ENCODE measurements at regions not wholly inside any gene's neighbourhood (a gene's known extent, or its start where the extent isn't known, plus 50 kb on each side); places are given as distances from the start of the nearest gene placed in this dataset.

DNA sequence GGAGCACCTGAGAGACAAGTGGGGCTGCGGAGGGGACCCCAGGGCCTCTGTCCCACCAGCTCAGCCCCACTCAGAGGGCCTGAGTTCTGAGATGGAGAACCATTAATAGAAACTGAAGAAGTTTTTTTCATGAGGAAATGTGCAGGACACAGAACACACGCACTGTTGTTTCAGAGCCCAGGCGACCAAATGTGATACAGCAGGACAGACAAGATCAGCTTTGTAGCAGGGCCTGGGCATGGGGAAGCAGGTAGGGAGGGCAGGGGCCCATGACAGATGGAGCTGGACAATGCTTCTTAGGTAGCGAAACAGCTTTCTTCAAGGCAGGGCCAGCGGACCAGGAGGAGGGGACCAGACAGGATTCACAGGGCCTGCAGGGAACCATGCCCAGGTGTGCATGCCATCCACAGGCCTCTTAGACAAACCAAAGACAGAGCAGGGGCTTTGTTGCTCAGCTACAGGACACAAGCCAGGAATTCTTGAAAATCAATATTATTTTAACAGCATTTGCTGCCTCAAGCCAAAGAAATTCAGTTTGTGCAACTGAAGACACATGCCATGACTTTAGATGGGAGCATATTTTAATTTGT lies 252.8 kb upstream of the GYPC start:
- DNase-seq (no peak), ATAC-seq (no peak)
- H3K36me3 Mint-ChIP-seq (ENCODE audit: insufficient read depth): no peaks in the 10 kb centered on the region
- H3K27me3 Mint-ChIP-seq (ENCODE audit: low read depth): peaks cover 11% of the 10 kb centered on the region
- no peaks in the 10 kb centered on the region for H3K4me1 Mint-ChIP-seq (ENCODE audit: low read depth)
- no peaks in the 10 kb centered on the region for H3K9me3 Mint-ChIP-seq
- no peak overlapping the region for H3K4me3 Mint-ChIP-seq

DNA sequence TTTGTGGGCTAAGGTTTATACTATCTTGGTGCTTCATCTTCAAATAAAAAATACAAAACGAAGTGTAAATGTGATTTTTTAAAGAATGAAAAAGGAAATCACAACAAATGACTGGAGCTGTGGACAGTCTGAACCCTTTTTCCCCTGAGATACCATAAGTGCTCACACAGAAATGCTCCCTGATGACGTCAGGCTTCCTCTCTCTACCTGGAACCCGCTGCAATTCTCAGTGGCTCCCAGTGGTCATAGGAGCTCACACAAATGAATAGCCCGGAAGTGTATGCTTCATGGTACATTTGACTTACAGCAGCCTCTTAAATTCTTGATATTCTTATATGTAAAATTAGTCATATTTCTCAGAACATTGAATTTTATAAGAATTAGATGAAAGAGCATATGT lies 249.7 kb upstream of the GYPC start:
- Mint-ChIP-seq H3K27me3 (ENCODE audit: low read depth) (peaks cover 11% of the 10 kb centered on the region), H3K4me1 (ENCODE audit: low read depth) (no peaks in the 10 kb centered on the region), H3K9me3 (no peaks in the 10 kb centered on the region), H3K4me3 (no peak overlapping the region), H3K36me3 (ENCODE audit: insufficient read depth) (no peaks in the 10 kb centered on the region)
- ATAC-seq (no peak), DNase-seq (no peak)

DNA sequence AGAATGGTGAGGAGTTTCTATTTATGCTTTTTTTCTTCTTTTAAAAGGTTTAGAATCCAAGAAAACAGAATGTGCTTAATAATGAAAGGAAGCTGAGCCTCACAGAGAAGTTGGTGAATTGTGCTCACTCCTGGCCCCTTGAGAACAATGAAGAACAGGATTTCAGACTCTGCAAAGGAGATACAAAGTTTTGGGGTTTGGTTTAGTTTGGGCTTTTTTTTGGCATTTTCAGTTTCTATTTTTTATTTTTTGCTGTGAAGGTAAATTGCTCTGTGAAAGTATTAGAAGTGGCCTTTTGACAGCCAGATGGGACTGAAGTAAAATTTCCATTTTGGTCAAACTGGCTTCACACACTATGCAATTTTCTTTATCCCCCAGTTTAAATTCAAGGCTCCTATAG lies 247.3 kb upstream of the GYPC start:
- Mint-ChIP-seq H3K4me3 (no peak overlapping the region), H3K27me3 (ENCODE audit: low read depth) (peaks cover under 1% of the 10 kb centered on the region), H3K9me3 (no peaks in the 10 kb centered on the region), H3K36me3 (ENCODE audit: insufficient read depth) (no peaks in the 10 kb centered on the region), H3K4me1 (ENCODE audit: low read depth) (peaks cover 14% of the 10 kb centered on the region)
- DNase-seq (no peak), ATAC-seq (no peak)

DNA sequence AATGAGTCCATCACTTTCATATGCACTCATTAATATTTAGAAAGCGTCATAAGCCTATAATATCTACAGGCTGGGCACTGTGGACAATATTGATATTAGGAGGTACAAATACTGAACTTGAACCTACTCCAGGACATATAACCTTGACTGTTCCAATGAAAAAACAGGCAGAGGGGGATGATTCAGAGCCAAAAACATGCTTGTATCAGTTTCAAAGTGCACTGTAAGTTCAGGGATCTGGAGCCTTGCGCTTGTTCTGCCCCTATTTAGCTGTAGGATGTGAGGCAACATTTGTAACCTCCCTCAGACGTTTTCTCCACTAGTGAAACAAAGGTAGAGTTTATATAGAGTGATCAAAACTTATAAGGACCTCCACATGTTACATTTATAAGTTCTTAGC lies 246.1 kb upstream of the GYPC start:
- Mint-ChIP-seq H3K4me3 (no peak overlapping the region), H3K9me3 (no peaks in the 10 kb centered on the region), H3K4me1 (ENCODE audit: low read depth) (peaks cover 16% of the 10 kb centered on the region), H3K36me3 (ENCODE audit: insufficient read depth) (no peaks in the 10 kb centered on the region), H3K27me3 (ENCODE audit: low read depth) (no peaks in the 10 kb centered on the region)
- DNase-seq (no peak), ATAC-seq (no peak)

DNA sequence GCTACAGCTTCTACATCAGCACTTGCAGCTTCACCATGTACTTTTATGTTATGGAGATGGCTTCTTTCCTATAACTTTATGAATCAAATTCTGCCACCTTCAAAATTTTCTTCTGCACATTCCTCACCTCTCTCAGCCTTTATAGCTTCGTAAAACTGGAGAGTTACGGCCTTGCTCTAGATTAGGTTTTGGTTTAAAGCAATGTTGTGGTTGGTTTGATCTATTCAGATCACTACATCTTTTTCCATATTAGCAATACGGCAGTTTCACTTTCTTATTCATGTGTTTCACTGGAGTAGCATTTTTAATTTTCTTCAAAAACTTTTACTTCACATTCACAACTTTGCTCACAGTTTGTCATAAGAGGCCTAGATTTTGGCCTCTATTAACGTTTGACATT lies 242.9 kb upstream of the GYPC start:
- peak; percentile 95 to 98 for ATAC-seq
- peaks cover 16% of the 10 kb centered on the region for H3K4me1 Mint-ChIP-seq (ENCODE audit: low read depth)
- H3K27me3 Mint-ChIP-seq (ENCODE audit: low read depth): no peaks in the 10 kb centered on the region
- DNase-seq: no peak
- peaks cover 3% of the 10 kb centered on the region for H3K9me3 Mint-ChIP-seq
- no peak overlapping the region for H3K4me3 Mint-ChIP-seq
- H3K36me3 Mint-ChIP-seq (ENCODE audit: insufficient read depth): no peaks in the 10 kb centered on the region

DNA sequence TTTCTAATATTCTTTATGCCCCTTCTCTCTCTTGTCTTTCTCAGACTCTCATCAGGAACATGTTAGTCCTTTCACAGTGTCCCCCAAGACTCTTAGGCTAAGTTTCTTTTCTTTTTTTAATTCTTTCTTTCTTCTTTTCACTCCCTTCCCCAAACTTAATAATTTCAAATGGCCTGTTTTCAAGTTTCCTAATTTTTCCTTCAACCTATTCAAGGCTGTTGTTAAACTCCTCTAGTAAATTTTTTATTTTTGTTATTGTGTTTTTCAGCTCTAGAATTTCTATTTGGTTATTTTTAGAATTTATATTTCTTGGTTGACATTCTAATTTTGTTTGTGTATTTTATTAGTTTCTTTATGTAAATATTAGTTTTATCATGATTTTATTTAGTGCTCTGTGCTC lies 236.6 kb upstream of the GYPC start:
- H3K36me3 Mint-ChIP-seq (ENCODE audit: insufficient read depth): no peaks in the 10 kb centered on the region
- no peak for DNase-seq
- peaks cover 21% of the 10 kb centered on the region for H3K9me3 Mint-ChIP-seq
- no peak overlapping the region for H3K4me3 Mint-ChIP-seq
- no peak for ATAC-seq
- H3K4me1 Mint-ChIP-seq (ENCODE audit: low read depth): no peaks in the 10 kb centered on the region
- H3K27me3 Mint-ChIP-seq (ENCODE audit: low read depth): no peaks in the 10 kb centered on the region

DNA sequence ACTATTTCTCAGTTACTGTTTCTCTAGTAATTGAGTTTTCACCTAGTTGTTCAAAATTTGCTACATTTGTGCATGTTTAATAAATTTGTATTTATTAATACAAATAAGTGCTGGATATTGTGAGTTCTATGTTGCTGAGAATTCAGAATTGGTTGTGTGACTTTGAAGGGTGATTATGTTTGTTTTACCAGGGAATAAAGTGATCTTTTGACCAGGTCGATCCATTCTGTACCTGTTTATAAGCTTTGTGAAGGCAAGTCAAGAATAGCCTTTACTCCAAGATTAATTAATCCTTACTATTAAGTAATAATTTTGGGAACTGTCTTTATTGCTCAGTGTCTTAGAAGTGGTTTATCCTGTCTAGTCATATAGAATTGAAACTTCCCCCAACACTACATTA lies 230.0 kb upstream of the GYPC start:
- Mint-ChIP-seq H3K9me3 (peaks cover 3% of the 10 kb centered on the region), H3K4me1 (ENCODE audit: low read depth) (no peaks in the 10 kb centered on the region), H3K4me3 (no peak overlapping the region), H3K27me3 (ENCODE audit: low read depth) (peaks cover 6% of the 10 kb centered on the region), H3K36me3 (ENCODE audit: insufficient read depth) (no peaks in the 10 kb centered on the region)
- DNase-seq (no peak), ATAC-seq (no peak)

DNA sequence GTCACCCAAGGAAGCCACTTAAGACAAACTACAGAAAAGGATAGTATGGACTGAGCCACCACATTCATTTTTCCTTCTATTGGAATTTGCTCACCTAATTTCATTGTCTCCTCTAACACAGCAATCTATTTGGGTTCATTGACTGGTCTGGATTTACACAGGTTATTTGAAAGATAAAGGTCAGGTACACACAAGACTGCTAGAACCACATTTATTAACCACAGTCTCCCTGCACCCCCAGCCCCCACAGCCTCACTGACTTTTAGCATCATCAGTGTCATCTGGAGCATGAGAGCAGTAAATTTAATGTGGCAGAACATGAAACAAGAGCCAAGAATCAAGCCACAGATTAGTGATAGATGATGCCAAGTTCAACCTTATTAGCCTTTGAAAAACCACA lies 226.9 kb upstream of the GYPC start:
- H3K27me3 Mint-ChIP-seq (ENCODE audit: low read depth): peaks cover 6% of the 10 kb centered on the region
- DNase-seq (no peak), ATAC-seq (no peak)
- no peak overlapping the region for H3K4me3 Mint-ChIP-seq
- no peaks in the 10 kb centered on the region for H3K36me3 Mint-ChIP-seq (ENCODE audit: insufficient read depth)
- no peaks in the 10 kb centered on the region for H3K9me3 Mint-ChIP-seq
- H3K4me1 Mint-ChIP-seq (ENCODE audit: low read depth): no peaks in the 10 kb centered on the region

DNA sequence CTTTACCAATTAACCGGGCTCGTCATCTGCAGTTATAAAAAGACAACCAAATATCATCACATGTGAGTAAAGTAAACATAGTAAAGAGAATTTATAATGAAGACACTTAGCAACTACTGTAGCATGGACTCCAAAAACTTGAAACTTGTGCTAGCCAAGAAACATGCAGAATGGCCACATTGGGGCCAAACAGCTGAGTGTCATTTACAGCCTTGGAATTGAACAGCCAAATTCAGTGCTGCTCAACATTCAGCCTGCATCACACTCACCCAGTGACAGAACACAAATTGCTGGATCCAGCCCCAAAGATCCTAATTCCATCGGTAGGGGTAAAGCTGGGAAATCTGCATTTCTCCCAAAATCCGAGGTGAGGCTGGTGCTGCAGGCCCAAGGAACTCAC lies 224.8 kb upstream of the GYPC start:
- no peak for DNase-seq
- ATAC-seq: no peak
- Mint-ChIP-seq H3K36me3 (ENCODE audit: insufficient read depth) (no peaks in the 10 kb centered on the region), H3K27me3 (ENCODE audit: low read depth) (peaks cover 6% of the 10 kb centered on the region), H3K4me3 (no peak overlapping the region), H3K4me1 (ENCODE audit: low read depth) (no peaks in the 10 kb centered on the region), H3K9me3 (no peaks in the 10 kb centered on the region)

DNA sequence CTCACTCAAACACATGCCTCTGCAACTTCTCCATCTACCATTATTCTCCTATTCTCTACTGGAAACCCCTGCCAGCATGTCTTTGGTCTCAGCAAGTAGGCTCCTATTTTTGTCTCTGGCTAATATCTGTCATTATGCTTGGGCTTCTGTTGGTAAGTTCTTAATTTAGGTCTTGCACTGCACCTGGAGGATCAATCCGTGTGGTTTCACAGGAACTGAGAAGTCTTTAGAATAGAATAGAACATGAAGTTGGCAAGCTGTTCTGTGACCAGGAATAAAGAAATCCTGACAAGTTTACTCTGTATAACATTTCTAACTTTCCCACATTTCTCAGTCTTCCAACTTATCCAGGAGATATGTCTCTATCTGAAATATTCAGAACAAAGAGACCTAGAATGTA lies 219.5 kb upstream of the GYPC start:
- H3K9me3 Mint-ChIP-seq: no peaks in the 10 kb centered on the region
- DNase-seq (no peak), ATAC-seq (no peak)
- no peaks in the 10 kb centered on the region for H3K27me3 Mint-ChIP-seq (ENCODE audit: low read depth)
- no peaks in the 10 kb centered on the region for H3K4me1 Mint-ChIP-seq (ENCODE audit: low read depth)
- no peaks in the 10 kb centered on the region for H3K36me3 Mint-ChIP-seq (ENCODE audit: insufficient read depth)
- no peak overlapping the region for H3K4me3 Mint-ChIP-seq

DNA sequence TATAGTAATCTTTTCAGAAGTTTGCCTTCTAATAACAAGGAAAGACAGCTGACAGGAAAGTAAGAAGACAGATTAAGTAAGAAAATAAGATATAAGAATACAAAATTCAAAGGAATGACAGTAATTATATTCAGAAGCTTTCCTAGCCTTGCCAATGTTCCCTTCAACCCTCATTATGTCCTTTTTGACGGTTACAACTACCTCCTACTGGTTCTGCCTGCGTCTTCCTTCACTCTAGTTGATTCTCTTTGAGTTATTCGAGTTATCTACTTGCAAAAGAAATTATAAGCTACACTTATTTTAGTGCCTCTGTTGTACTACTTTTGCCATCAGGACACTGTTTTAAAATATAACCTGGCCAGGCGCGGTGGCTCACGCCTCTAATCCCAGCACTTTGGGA lies 218.9 kb upstream of the GYPC start:
- Mint-ChIP-seq H3K4me1 (ENCODE audit: low read depth) (no peaks in the 10 kb centered on the region), H3K9me3 (no peaks in the 10 kb centered on the region), H3K36me3 (ENCODE audit: insufficient read depth) (no peaks in the 10 kb centered on the region), H3K4me3 (no peak overlapping the region), H3K27me3 (ENCODE audit: low read depth) (no peaks in the 10 kb centered on the region)
- ATAC-seq: no peak
- no peak for DNase-seq

DNA sequence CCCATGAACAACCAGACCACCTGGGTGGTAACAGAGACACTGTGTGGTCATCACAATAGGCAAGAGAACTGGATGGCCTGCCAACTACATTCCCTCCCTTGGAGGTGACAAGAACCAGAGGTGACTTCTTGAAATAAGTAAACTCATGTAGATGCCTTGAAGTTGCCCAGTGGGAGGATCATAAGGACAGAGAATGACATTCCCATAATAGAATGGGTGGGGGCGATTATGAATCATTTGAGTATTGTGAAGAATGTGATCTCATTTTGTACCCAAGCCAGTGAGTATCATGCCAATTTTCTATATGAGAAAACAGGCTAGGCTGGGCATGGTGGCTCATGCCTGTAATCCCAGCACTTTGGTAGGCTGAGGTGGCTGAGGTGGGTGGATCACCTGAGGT lies 211.4 kb upstream of the GYPC start:
- ATAC-seq: no peak
- H3K9me3 Mint-ChIP-seq: no peaks in the 10 kb centered on the region
- H3K27me3 Mint-ChIP-seq (ENCODE audit: low read depth): peaks cover 1% of the 10 kb centered on the region
- DNase-seq: no peak
- H3K4me3 Mint-ChIP-seq: no peak overlapping the region
- peaks cover 2% of the 10 kb centered on the region for H3K4me1 Mint-ChIP-seq (ENCODE audit: low read depth)
- H3K36me3 Mint-ChIP-seq (ENCODE audit: insufficient read depth): no peaks in the 10 kb centered on the region

DNA sequence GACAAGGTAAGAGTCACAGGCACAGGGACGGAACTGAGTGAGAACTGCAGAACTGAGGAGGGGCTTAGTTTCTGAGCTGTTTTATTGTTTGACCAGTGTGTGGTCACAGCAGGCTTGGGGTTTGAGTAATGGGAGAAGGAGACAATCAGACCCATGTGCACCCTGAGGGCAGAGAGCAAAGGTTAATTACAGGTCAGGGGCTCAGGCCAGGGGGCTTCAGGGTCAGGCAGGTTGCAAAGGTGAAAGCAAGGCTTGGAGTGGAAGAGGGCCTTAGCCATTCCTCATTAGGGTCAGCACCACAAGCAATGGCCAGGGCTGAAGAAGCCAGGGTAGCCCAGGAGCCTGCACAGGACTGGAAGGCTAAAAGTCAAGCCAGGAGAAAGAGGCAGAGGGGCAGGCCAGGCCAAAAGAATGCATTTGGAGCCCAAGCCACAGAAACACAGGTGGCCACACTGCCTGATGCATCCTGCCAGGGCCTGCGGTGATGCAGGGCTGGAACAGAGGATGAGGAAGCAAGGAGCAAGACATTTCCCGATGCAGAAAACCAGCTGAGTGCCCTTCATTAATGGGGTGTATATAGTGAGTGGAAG lies 209.8 kb upstream of the GYPC start:
- peaks cover 1% of the 10 kb centered on the region for H3K27me3 Mint-ChIP-seq (ENCODE audit: low read depth)

DNA sequence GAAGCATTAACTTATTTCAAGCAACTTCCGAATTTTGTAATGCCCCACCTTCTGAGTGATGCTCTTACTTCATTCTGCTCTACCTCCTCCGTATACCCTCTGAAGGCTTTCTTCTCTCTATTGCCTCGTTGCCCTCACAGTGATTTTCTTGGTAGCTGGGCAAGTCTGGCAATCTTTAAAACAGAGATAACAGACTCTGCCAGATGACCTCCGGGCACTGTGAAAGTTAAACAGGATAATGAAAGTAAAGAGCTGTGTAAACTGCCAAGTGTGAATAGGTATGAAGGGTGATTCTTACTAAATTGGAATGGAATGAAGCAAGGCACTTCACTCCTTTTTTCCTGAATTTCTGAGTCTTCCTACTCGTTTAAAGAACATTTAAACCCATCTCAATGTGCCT lies 207.3 kb upstream of the GYPC start:
- Mint-ChIP-seq H3K27me3 (ENCODE audit: low read depth) (peaks cover 1% of the 10 kb centered on the region), H3K36me3 (ENCODE audit: insufficient read depth) (no peaks in the 10 kb centered on the region), H3K4me3 (no peak overlapping the region), H3K4me1 (ENCODE audit: low read depth) (peaks cover 2% of the 10 kb centered on the region), H3K9me3 (no peaks in the 10 kb centered on the region)
- no peak for ATAC-seq
- DNase-seq: no peak

More for the DNA sequence above, 209.8 kb upstream of the GYPC start:
- Mint-ChIP-seq H3K9me3 (no peaks in the 10 kb centered on the region), H3K36me3 (ENCODE audit: insufficient read depth) (no peaks in the 10 kb centered on the region), H3K4me3 (no peak overlapping the region), H3K4me1 (ENCODE audit: low read depth) (peaks cover 2% of the 10 kb centered on the region)
- no peak for DNase-seq
- no peak for ATAC-seq

DNA sequence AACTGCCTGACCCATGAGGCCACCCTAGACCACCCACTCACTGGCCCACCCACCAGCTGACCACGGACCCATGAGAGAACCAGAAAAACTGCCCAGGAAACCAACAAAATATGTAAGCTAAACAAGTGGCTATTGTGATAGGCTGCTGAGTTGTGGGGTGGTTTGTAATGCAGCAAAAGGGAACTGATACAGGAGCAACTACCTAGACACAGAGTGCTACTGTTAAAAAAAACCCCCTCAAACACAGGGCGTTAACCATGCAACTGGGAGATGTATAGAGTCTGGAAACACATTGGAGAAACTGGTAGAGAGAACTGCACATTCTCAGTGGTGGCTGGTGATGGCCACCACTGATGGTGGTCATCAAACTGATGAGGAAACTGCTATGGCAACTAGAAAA lies 206.3 kb upstream of the GYPC start:
- H3K4me1 Mint-ChIP-seq (ENCODE audit: low read depth): peaks cover 2% of the 10 kb centered on the region
- peaks cover 1% of the 10 kb centered on the region for H3K27me3 Mint-ChIP-seq (ENCODE audit: low read depth)
- H3K36me3 Mint-ChIP-seq (ENCODE audit: insufficient read depth): no peaks in the 10 kb centered on the region
- ATAC-seq (no peak), DNase-seq (no peak)
- H3K9me3 Mint-ChIP-seq: no peaks in the 10 kb centered on the region
- no peak overlapping the region for H3K4me3 Mint-ChIP-seq

Data from activated T-cell treated with anti-CD3 and anti-CD28 coated beads, Interleukin-2, amount 50 U/mL, for 4 hours (primary cell).